ENCODE measurements at regions not wholly inside any gene's neighbourhood (a gene's known extent, or its start where the extent isn't known, plus 50 kb on each side); places are given as distances from the start of the nearest gene placed in this dataset.
A peak's percentile ranks its signal among the peaks of the same experiment; 100 is the strongest.
"Not testable (repeated sequence)": the region's sequence is repeated elsewhere in the genome, so short reads cannot be mapped to it uniquely, and the experiment has no call there.

DNA sequence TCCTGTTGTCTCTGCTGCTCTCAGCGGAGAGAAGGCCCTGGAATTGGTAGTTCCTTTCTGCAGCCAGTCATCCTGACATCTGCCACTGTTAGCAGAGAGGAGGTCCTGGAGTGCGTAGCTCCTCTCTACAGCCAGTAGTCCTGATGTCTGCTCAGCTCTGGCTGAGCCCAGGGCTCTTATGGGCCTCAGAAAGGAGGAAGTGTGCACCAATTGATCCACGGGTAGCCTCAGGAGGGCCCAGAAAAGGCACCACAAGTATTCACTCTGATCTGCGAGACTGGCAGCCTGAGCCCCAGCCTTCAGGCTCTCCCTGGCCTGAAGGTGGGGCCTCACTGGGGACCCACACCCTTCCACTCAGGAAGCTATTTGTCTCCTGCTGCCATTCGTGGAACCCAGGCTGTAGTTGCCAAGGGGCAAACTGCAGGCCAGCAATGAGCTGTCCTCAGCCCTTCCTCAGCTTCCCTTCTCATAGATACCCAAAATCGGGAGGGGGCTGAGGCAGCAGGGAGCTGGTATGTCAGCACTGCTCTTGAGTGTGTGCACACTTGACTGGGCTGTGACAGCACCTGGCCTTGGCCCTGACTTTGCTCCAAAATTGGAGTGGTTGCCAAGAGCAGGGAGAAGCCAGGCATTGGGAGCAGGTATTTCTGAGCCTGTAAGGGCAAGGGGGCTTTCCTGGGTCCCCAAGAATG, 1049.5 kb upstream of the ACO1 start:
- DNase-seq (ENCODE audit: low spot score) (no peak), FAIRE-seq (peak; percentile 40)

DNA sequence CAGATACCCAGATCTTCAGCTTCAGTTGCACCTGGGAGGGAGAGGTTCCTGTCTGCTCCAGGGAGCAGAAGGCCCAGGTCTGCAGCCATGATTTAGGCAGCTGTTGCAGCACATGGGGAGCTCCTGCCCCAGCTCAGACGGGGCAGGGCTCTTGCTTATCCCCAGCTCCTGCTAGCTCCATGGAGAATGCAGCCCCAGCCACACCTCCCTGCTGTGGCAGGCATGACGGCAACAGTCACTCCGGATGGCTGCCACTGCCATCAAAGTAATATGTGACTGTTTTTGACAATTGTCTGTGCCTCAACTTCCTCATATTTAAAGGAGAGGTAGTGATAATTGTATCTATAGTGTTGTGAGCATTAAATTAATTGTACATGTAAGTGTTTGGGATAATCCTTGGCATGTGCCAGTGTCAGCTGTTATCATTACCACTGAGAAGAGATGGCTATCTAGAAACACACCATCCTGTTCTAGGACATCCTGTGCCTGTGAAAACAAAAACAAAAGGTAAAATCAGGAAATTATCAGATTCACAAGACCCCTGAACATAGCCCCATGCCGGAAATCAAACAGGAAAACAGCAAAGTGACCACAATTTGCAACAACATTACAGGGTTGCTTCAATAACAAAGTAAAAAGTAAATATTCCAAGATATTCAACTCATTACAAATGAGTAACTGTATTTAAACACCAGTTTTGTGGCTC, 1048.8 kb upstream of the ACO1 start:
- no peak for DNase-seq (ENCODE audit: low spot score)
- FAIRE-seq = no peak

- DNase-seq (ENCODE audit: low spot score) (no peak), FAIRE-seq (no peak)
These were observed 1048.1 kb upstream of the ACO1 start for GRCh38 chr9:31336386-31336785.

- FAIRE-seq = no peak
- DNase-seq (ENCODE audit: low spot score) = no peak
These were observed 1047.6 kb upstream of the ACO1 start for GRCh38 chr9:31336841-31337240.

GRCh38 chr9:31347082-31347617, 1037.3 kb upstream of the ACO1 start:
- FAIRE-seq = no peak
- DNase-seq (ENCODE audit: low spot score) = peak; percentile 16

DNA sequence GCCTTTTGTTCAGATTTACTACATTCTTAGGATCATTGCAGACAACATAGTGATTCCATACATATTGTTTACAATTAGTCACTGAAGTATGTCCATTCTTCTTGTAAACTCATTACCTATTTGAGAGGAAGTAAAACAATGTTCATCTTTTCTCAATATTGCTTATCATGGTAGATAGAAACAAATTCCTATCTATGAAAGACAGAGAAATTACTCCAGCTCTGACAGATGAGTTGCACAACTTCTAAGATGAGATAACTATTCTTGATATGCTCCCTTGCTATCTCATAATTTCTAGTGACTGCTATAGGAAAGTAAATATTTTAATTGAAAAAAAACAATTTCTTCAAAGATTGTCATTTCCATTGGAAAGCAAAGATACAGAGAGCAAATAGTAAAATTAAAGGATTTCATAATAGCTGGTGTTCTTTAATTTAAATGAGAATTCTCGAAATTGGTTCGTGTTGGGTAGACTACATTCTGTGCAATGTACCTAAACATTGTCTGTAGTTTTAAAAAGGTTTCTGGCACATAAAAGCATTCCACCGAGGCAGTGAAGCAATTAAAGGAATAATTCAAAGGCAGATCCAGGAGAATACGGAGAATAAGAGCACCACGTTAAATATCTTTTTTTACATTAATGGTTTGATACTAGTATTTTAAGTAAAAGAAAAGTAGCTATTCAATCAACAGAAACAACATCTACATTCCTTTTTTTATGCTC, 1029.1 kb upstream of the ACO1 start:
- FAIRE-seq (no peak), DNase-seq (ENCODE audit: low spot score) (no peak)

GRCh38 chr9:31355965-31356364, 1028.5 kb upstream of the ACO1 start:
- FAIRE-seq = no peak
- DNase-seq (ENCODE audit: low spot score) = no peak

DNA sequence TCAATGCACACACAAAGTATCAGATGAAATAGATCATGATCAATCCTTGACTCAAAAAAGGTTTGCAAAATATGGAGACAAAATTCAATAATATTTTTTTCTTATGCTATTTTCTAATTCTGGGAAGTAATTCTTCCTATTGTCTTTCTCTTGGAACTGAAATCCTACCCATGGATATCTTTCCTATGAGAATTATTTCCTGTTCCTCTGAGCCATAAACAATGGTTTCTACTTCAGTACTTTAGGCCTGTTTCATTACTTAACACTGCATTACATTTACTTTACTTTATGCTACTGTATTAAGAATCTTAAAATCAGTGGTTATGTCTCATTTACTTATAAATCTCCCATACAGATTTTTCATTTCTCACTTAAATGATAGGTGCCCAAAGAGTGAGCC, 1025.4 kb upstream of the ACO1 start:
- DNase-seq (ENCODE audit: low spot score) (no peak), FAIRE-seq (no peak)

DNA sequence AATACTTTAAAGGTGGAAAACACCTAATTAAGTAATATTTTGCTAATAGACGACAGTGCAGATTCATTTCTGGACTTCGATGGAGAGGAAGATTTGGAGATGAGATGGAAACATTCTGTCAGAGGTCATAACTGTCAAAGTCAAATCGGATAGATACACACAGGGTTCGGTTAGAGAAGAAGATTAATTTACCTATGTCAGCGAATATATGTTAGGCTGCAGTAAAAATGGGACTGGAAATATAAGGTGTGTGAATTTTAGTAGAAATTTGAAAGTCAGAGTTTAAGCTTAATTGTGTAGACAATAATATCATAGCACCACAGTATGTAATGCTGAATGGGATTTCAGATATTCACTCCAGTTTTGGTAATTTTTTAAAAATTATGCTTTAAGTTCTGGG, 1020.3 kb upstream of the ACO1 start:
- FAIRE-seq (no peak), DNase-seq (ENCODE audit: low spot score) (no peak)

- DNase-seq (ENCODE audit: low spot score) = peak; percentile 10
These were observed 1011.5 kb upstream of the ACO1 start for GRCh38 chr9:31372799-31373587.

DNA sequence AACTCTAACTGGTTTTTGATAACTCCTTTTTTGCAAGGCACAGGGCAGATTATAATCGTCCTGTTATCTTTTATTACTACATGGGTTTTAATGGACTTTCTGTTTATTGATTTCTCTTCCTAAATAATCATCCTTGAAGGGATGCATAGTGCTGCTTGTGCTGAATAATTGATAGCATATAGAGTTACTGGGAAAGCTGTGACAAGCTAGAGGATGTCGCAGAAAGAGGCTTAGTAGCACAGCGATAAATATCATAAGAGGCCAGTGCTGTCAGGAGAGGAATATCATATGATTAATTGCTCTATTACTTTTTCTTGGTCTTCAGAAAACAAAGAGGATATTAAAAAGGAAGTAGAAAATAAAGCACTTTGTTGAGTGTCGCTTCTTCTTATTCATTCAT, 1007.1 kb upstream of the ACO1 start:
- no peak for FAIRE-seq
- no peak for DNase-seq (ENCODE audit: low spot score)

More at GRCh38 chr9:31372799-31373587, 1011.5 kb upstream of the ACO1 start:
- no peak for FAIRE-seq

DNA sequence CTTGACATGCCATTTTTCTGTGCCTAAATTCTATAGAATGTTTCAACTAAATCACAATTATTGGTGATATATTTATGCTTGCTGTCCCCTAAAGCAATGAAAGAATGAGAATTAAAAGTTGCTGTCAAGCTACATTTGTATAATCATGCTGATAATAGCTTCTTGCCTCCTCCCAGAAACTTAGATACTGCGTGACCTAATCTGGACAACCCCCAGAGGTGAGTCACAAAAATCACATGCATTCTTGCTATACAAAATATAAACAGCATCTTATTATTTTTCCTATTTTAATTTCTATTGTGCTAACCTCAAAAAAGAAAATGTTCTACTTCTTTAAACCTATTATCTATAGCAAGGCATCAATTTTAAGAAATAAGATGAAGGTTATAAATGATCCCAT, 995.8 kb upstream of the ACO1 start:
- FAIRE-seq = no peak
- DNase-seq (ENCODE audit: low spot score) = no peak

GRCh38 chr9:31389075-31389474, 995.4 kb upstream of the ACO1 start:
- DNase-seq (ENCODE audit: low spot score) (no peak), FAIRE-seq (no peak)

- no peak for DNase-seq (ENCODE audit: low spot score)
These were observed 993.9 kb upstream of the ACO1 start for GRCh38 chr9:31390403-31391025.

GRCh38 chr9:31393240-31393639, 991.2 kb upstream of the ACO1 start:
- no peak for DNase-seq (ENCODE audit: low spot score)

More at GRCh38 chr9:31390403-31391025, 993.9 kb upstream of the ACO1 start:
- FAIRE-seq = no peak

GRCh38 chr9:31394015-31394473, 990.4 kb upstream of the ACO1 start:
- no peak for FAIRE-seq
- no peak for DNase-seq (ENCODE audit: low spot score)

More at GRCh38 chr9:31393240-31393639, 991.2 kb upstream of the ACO1 start:
- FAIRE-seq = no peak

- DNase-seq (ENCODE audit: low spot score) (no peak), FAIRE-seq (no peak)
These were observed 972.4 kb upstream of the ACO1 start for GRCh38 chr9:31412081-31412480.

GRCh38 chr9:31415164-31415563, 969.3 kb upstream of the ACO1 start:
- DNase-seq (ENCODE audit: low spot score) (no peak), FAIRE-seq (no peak)

DNA sequence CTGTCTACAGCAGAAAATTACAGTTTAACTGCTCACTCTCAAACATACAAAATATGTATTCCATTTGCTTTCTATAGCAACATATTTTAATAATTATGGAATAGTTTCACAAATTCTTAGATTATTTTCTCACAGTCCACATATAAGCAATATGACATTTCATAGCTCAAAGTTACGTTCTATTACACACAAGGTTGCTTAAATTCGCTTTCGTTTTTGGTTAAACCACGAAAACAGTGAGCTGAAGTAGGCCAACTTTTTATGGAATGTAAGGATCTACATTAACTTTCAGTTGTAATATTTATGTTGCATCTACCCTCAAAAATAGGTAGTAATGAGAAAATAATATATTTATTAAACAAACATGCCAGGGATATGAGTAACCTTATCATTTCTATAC, 966.0 kb upstream of the ACO1 start:
- no peak for FAIRE-seq
- no peak for DNase-seq (ENCODE audit: low spot score)

GRCh38 chr9:31443630-31444457, 940.6 kb upstream of the ACO1 start:
- FAIRE-seq; DNase-seq (ENCODE audit: low spot score): not testable (repeated sequence)

All from urothelium cell line (cell line).